HL-60 (cell line): ENCODE measurements at regions not wholly inside any gene's neighbourhood (a gene's known extent, or its start where the extent isn't known, plus 50 kb on each side); places are given as distances from the start of the nearest gene placed in this dataset.

Source experiments
- CTCF ChIP-seq: IDR thresholded peaks from one replicate; pipeline ENCODE4 v1.5.1; 2011; ENCODE audit warnings: low read length, control low read depth, inconsistent platforms; ENCODE audit not compliant: insufficient read depth
- GABPA ChIP-seq: IDR thresholded peaks from 2 replicates; pipeline ENCODE4 v1.6.1; 2012; ENCODE audit warnings: low read depth
- POLR2AphosphoS5 ChIP-seq: IDR thresholded peaks from 2 replicates; pipeline ENCODE4 v1.6.1; 2012; ENCODE audit warnings: low read depth

GRCh38 chr5:135154197-135154596 is 120.2 kb upstream of the PITX1 start:
- no peak for TF ChIP-seq CTCF
- no peak for TF ChIP-seq GABPA
- TF ChIP-seq POLR2AphosphoS5 = no peak
